ENCODE measurements at regions not wholly inside any gene's neighbourhood (a gene's known extent, or its start where the extent isn't known, plus 50 kb on each side); places are given as distances from the start of the nearest gene placed in this dataset.

GRCh38 chr1:81029266-81029665 lies 771.5 kb upstream of the ADGRL2 start:
- no peak overlapping the region for H3K4me3 ChIP-seq (ENCODE audit: low read depth, low read length)
- TF ChIP-seq CTCF (IDR thresholded peaks at IDR 0.05; ENCODE audit: borderline replicate concordance, insufficient read depth, low read depth, low read length): no peak

DNA sequence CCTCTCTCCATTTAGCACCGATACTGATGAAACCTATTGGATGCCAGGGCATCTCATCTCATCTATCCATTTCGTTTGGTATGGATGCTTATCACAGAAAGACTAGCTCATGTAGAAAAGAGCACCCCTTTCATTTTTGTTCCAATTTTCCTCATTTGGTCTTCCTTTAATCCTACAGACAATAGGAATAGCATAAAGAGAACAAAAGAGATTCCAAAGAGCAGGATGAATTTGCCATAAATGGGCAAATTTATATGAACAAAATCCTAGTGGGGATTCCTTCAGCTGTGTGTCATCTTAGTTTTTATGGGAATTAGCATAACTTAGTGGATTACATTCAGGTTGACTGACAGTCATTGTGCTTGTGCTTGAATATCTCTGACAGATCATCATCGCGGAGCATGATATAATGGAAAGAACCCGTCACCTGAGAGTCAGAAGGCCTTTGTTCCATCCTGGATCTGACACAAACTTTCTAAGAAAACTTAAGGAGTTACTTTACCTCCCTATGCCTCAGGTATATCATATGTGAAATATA lies 777.5 kb upstream of the ADGRL2 start:
- H3K4me3 ChIP-seq (ENCODE audit: low read depth, low read length): no peak overlapping the region
- no peak for TF ChIP-seq CTCF (IDR thresholded peaks at IDR 0.05; ENCODE audit: borderline replicate concordance, insufficient read depth, low read depth, low read length)

GRCh38 chr1:81021134-81021533 lies 779.6 kb upstream of the ADGRL2 start:
- TF ChIP-seq CTCF (IDR thresholded peaks at IDR 0.05; ENCODE audit: borderline replicate concordance, insufficient read depth, low read depth, low read length): no peak
- no peak overlapping the region for H3K4me3 ChIP-seq (ENCODE audit: low read depth, low read length)

DNA sequence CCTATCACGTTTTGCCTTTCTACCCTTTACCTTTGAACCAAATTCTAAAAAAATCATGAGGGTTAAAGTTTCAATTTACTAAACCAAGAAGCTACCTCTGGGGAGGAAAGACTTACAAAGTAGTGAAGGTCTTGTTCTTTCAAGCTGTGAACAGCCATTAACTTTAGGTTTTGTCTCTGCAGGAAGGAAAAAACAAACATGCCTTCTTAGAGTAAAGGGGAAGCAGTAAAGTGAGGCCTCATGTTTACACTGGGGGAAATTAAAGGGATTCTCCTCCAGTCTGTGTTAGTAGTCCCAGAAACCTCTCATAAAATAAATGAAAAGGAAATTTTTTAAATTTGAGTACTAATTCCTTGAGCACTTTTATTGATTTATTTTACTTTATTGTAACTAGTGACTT lies 780.2 kb upstream of the ADGRL2 start:
- H3K4me3 ChIP-seq (ENCODE audit: low read depth, low read length): no peak overlapping the region
- TF ChIP-seq CTCF (IDR thresholded peaks at IDR 0.05; ENCODE audit: borderline replicate concordance, insufficient read depth, low read depth, low read length): no peak

DNA sequence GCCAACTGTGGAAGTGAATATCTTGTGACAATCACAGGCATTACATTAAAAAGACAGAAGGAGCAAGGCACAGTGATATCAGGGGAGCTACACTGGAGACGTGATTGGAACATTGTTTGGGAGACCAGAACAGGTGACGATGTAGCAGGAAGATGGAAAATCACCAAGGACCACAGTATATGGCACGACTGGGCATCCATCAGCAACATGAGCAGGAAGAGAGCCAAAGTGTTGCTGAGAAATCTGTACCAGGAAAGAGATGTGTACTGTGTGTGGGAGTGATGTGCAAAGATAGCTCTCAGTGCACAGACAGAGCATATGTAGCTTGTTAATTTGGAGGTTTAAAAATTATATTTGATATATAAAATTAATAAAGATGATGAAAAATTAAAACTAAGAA lies 790.6 kb upstream of the ADGRL2 start:
- no peak for TF ChIP-seq CTCF (IDR thresholded peaks at IDR 0.05; ENCODE audit: borderline replicate concordance, insufficient read depth, low read depth, low read length)

GRCh38 chr1:81008293-81008692 lies 792.4 kb upstream of the ADGRL2 start:
- H3K4me3 ChIP-seq (ENCODE audit: low read depth, low read length): no peak overlapping the region
- no peak for TF ChIP-seq CTCF (IDR thresholded peaks at IDR 0.05; ENCODE audit: borderline replicate concordance, insufficient read depth, low read depth, low read length)

More for the DNA sequence above, 790.6 kb upstream of the ADGRL2 start:
- H3K4me3 ChIP-seq (ENCODE audit: low read depth, low read length): no peak overlapping the region

GRCh38 chr1:81007024-81007423 lies 793.7 kb upstream of the ADGRL2 start:
- H3K4me3 ChIP-seq (ENCODE audit: low read depth, low read length): no peak overlapping the region
- no peak for TF ChIP-seq CTCF (IDR thresholded peaks at IDR 0.05; ENCODE audit: borderline replicate concordance, insufficient read depth, low read depth, low read length)

All from GM12875 (cell line).